GM21786 (cell line): ENCODE measurements at regions not wholly inside any gene's neighbourhood (a gene's known extent, or its start where the extent isn't known, plus 50 kb on each side); places are given as distances from the start of the nearest gene placed in this dataset.

Source experiments
- ATAC-seq: cut with Tn5 transposase; IDR thresholded peaks from one replicate; pipeline ENCODE4 v1.9.1; 2021; ENCODE audit not compliant: unreplicated experiment

- no peak for ATAC-seq
Measured at GRCh38 chr14:86505808-86506207, 975.9 kb downstream of the FLRT2 start.

GRCh38 chr14:86501611-86502010, 971.7 kb downstream of the FLRT2 start:
- no peak for ATAC-seq

GRCh38 chr14:86491743-86492142, 961.8 kb downstream of the FLRT2 start:
- ATAC-seq = no peak

GRCh38 chr14:86481104-86481503, 951.2 kb downstream of the FLRT2 start:
- ATAC-seq = no peak

GRCh38 chr14:86464341-86464740, 934.4 kb downstream of the FLRT2 start:
- ATAC-seq = no peak

- no peak for ATAC-seq
Measured at GRCh38 chr14:86462193-86462753, 932.3 kb downstream of the FLRT2 start.

- ATAC-seq = no peak
Measured at GRCh38 chr14:86457481-86458135, 927.7 kb downstream of the FLRT2 start.

GRCh38 chr14:86450085-86450484, 920.1 kb downstream of the FLRT2 start:
- ATAC-seq = no peak

GRCh38 chr14:86442135-86442534, 912.2 kb downstream of the FLRT2 start:
- no peak for ATAC-seq

- ATAC-seq = no peak
Measured at GRCh38 chr14:86430853-86431252, 900.9 kb downstream of the FLRT2 start.

GRCh38 chr14:86423214-86423613, 893.3 kb downstream of the FLRT2 start:
- no peak for ATAC-seq

GRCh38 chr14:86420131-86420530, 890.2 kb downstream of the FLRT2 start:
- no peak for ATAC-seq

GRCh38 chr14:86414146-86414545, 884.2 kb downstream of the FLRT2 start:
- ATAC-seq = no peak

- no peak for ATAC-seq
Measured at GRCh38 chr14:86404989-86405649, 875.2 kb downstream of the FLRT2 start.

GRCh38 chr14:86404425-86404824, 874.5 kb downstream of the FLRT2 start:
- ATAC-seq = no peak

- no peak for ATAC-seq
Measured at GRCh38 chr14:86402545-86402944, 872.6 kb downstream of the FLRT2 start.

- no peak for ATAC-seq
Measured at GRCh38 chr14:86391085-86391484, 861.1 kb downstream of the FLRT2 start.

- no peak for ATAC-seq
Measured at GRCh38 chr14:86388216-86388615, 858.3 kb downstream of the FLRT2 start.

- no peak for ATAC-seq
Measured at GRCh38 chr14:86373886-86374285, 843.9 kb downstream of the FLRT2 start.

- no peak for ATAC-seq
Measured at GRCh38 chr14:86372402-86372801, 842.5 kb downstream of the FLRT2 start.

- ATAC-seq = no peak
Measured at GRCh38 chr14:86364634-86365033, 834.7 kb downstream of the FLRT2 start.

GRCh38 chr14:86363576-86363975, 833.6 kb downstream of the FLRT2 start:
- ATAC-seq = no peak
